HG02884 (cell line): ENCODE measurements at regions not wholly inside any gene's neighbourhood (a gene's known extent, or its start where the extent isn't known, plus 50 kb on each side); places are given as distances from the start of the nearest gene placed in this dataset.
"Not testable (repeated sequence)": the region's sequence is repeated elsewhere in the genome, so short reads cannot be mapped to it uniquely, and the experiment has no call there.

Experiments
- ATAC-seq: cut with Tn5 transposase; IDR thresholded peaks from one replicate; pipeline ENCODE4 v1.9.1; 2021; ENCODE audit warnings: mild to moderate bottlenecking, moderate library complexity; ENCODE audit not compliant: unreplicated experiment

DNA sequence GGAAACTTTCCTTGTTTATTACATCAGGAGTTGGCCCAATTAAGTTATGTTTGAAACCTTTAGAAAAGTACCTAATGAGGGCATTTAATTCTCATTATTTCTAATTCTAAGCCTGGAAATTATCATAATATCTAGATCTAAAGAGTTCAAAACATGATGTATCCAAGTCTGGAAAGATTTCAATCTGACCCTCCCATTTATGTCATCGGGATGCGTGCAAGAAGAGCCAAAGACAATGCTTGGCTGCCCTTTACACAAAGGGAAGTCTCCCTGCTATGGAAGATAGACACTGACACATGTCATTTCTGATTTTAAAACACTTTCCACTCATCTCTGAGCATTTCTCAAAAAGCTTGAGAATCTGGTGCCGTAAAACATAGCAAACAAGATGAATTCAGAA lies 222.4 kb downstream of the ANTXR2 start:
- ATAC-seq, result no peak

DNA sequence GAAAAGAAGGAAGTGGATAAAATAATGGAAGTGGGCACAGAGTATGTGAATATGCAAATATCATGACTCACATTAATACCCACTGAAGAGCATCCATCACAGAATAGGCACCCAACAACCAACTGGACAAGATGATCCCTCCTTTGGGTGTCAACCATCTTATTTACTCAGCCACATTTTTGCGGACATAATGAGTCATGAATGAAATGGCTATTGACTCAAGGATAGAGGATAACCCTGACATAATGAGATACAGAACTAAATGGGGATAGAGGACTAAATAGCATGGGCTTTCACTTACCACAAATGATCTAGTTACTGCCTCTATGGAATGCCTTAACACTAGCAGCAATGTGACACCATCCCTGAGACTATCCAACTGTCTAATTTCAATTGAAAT lies 224.7 kb downstream of the ANTXR2 start:
- no peak for ATAC-seq

DNA sequence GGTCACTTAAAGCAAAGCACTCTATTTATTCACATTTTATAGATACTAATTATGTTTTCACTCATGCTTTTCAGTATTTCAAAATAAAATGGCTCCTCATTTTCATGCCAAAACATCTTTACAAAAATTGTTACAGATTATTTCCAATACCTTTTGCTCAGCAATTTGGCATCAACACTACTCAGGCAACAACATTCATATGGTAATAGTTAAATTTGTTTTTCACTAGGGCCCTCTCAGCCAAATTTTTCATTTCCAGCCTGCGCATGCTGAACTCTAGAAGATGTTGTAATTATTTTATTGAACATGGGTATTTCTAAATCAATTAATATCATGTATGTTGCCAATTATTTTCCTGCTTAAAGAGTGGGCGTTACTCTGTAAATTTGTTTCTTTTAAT lies 225.6 kb downstream of the ANTXR2 start:
- no peak for ATAC-seq

DNA sequence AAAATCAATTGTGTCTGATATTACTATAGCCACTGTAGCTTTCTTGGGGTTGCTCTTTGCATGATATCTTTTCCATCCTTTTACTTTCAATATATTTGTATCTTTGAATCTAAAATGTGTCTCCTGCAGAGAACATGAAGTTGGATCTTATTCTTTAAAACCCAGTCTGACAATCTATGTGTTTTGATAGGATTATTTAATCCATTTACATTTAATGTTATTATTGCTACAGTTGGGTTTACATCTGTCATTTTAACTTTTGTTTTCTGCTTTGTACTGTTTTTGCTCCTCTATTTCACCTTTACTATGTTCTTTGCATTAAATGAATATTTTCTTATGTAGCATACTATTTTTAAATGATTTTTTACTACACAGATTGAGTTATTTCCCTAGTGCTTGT lies 230.9 kb downstream of the ANTXR2 start:
- no peak for ATAC-seq

DNA sequence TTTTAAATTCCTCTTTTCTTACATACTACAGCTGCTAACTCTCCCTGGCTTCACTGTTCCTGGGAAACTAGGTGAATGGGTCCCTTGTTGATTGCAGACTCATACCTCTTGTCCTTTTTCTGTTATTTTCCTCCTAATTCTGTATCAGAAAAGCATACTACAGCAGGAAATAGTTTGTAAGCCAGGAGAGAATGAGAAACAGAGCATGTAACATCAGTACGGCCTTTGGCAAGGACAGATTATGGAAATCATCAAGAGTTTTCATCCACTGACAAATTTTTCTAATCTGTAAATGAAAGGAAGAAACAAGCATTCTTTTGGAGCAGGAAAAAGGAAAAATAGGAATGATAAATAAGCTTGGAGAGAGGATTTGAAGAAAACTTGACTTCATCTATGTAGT lies 239.2 kb downstream of the ANTXR2 start:
- ATAC-seq, result no peak

DNA sequence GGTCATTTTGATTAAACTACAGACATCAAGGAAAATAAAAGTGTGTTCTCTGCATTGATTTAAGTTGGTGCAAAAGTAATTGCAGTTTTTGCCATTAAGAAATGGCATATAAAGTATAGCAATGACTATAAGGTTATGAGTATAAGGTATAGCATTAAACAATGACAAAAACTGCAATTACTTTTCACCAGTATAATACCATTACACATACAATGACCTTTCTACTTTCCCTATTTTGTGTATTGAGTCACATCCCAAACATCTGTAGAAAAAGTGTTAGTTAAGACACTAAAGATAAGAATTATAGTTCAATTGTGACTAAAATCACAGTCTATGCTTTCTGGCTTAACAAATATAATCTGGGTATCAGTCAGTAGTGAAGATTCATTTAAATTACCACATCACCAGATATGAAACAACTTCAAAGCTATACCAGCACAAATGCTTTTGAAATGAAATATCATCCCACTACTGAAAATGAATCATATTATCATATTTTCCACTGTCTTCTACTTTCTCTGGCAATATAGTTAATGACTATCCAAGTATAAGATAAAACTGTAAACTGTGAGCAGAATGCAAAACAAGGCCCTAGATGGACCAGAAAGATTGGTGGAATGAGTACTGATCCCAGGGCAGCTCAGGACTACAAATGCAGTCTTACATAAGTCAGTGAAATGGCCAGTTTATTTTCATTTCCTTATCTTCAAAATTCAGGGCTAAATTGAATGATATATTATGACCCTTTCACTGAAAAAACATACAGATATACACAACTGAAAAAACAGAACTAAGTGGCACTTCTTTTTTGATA lies 241.1 kb downstream of the ANTXR2 start:
- no peak for ATAC-seq

DNA sequence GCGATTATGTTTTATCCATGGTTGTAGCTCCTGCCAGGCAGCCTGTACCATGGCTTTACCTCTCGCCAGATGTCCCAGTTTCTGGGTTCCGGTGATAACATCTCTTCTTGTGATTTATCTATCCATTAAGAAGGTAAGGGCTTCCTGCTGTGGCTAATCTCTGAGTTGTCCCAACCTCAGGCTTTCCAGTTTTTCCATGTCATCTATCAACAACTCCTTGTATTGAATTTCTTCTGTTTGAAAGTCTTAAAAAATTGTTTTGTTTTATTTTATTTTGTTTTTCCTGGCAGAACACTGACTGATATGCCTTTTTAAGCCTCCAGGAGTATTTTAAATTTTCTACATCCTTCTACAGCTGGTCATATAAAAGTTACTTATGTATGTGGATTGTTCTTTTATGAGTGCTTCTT lies 241.9 kb downstream of the ANTXR2 start:
- no peak for ATAC-seq

DNA sequence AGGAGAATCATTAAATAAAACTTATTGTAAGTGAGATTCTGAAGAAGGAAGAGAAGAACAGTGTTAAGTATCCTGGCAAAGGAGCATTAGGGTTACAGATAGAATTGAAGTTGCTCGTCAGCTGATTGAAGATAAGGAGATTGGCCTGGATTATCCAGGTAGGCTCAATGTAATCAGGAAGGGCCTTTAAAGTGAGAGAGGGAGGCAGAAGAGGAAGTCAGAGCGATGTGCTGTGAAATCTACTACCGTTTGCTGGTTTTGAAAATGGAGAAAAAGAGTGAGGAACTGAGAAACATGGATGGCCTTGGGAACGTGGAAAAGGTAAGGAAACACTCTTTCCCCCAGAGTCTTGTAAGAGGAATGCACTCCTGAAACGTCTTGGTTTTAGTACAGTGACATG lies 245.7 kb downstream of the ANTXR2 start:
- no peak for ATAC-seq

DNA sequence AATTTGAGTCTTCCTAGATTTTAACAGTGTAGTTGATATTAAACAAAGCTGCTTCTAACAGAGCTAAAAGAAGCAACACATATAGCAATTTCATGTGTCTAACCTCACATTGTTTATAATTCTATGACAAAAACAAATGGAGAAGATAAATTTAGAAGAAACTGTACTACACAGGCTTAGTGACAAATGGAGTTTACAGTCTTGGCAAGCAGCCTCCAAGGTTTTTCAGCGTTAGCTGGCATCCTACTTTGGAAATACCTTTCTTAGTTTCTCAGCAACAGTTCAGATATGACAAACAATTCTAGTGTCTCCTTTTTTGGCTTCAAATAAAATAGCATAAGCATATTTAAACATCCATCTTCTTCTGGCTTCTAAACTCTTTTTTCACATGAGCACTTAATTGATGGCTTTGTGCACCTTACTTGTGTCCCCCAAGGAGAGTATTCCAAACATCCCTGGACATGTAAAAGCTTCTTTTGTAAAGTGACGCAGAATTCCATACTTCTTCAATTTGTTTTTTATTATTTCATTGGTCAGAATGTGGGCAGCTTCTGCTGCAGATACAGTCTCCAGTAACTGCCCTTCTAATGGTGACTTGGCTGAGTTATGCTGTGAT lies 249.8 kb downstream of the ANTXR2 start:
- ATAC-seq, result no peak

DNA sequence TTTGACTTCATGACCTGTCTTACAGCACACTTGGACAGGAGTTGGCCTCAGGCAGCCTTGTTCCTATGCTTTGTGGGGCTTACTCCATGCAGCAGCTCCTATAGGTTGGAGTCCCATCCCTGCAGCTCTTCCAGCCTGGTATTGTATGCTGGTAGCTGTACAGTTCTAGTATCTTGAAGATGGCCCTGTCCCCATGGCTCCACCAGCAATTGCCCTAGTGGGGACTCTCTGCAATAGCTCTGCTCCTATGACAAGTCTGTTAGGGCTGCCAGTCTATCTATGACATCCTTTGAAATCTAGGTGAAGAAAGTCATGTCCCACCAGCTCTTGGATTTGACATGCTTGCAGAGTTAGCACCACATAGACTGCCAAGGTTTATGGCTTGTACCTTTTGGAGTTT lies 252.6 kb downstream of the ANTXR2 start:
- ATAC-seq, result no peak

DNA sequence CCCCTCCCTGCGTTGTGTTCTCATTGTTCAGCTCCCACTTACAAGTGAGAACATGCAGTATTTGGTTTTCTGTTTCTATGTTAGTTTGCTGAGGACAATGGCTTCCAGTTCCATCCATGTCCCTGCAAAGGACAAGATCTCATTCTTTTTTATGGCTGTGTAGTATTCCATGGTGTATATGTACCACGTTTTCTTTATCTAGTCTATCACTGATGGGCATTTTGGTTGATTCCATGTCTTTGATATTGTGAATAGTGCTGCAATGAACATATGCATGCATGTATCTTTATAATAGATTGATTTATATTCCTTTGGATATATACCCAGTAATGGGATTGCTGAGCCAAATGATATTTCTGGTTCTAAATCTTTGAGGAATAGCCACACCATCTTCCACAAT lies 265.1 kb downstream of the ANTXR2 start:
- not testable (repeated sequence) for ATAC-seq

DNA sequence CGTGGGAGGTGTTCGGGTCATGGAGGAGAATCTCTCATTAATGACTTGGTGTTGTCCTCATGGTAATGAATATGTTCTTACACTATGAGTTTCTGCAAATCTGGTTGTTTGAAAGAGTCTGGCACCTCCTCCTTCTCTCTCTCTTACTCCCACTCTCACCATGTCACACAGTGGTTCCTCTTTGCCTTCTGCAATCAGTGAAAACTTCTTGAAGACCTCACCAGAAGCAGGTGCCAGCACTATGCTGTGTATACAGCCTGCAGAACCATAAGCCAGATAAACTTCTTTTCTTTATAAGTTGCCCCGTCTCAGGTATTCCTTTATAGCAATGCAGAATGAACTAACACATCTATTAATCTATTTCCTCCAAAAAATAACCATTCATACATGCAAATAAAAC lies 275.0 kb downstream of the ANTXR2 start:
- no peak for ATAC-seq

DNA sequence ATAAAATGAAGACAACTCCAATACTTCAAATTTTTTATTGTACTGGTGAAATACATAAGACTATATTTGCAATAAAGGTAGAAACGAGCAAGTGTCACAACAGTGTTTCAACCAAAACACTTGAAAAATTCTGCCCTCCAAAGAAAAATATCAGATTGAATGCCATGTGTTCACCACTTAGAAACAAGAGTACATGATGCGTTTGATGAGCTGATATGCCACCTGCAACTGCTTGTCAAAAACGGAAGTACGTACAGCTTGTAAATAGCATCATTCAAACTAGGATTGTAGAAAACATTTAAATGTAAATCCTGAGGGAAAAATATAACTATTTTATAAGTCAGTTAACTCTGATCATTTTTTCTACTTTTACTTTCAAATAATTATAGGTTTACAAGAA lies 276.1 kb downstream of the ANTXR2 start:
- no peak for ATAC-seq

DNA sequence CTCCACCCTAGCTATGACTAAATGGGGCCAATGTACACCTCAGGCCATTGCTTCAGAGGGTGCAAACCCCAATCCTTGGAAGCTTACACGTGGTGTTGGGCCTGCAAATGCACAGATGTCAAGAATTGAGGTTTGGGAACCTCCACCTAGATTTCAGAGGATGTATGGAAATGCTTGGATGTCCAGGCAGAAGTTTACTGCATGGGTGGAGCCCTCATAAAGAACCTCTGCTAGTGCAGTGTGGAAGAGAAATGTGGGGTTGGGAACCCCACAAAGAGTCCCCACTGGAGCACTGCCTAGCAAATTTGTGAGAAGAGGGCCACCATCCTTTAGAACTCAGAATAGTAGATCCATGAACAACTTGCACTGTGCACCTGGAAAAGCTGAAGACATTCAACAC lies 284.1 kb downstream of the ANTXR2 start:
- no peak for ATAC-seq

DNA sequence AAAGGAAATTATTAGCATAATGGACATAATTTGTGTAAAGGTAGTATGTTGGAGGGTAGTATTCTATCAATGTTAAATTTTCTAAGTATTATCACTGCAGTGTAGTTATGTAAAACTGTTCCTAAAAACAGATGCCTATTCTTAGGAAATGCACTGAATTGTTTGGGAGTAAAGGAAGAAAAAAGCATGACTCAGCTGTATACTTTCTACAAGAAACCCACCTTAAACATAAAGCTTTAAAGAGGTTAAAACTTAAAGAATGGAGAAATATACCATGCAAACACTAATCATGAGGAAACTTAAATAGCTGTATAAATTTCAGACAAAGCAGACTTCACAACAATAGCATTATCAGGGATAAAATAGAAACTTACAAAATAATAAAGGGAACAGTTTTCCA lies 292.9 kb downstream of the ANTXR2 start:
- no peak for ATAC-seq

DNA sequence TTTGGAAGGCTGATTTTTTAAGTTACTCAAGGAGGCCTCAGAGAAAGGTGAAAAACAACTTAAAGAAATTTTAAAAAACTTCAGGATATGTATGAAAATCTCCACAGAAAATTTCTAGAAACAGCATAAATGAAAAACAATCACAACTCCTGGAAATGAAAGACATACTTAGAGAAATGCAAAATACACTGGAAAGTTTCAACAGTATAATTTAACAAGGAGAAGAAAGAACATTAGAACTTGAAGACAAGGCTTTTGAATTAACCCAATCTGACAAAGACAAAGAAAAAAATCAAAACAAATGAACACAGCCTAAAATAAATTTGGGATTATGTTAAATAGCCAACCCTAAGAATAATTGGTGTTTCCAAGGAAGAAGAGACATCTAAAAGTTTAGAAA lies 300.5 kb downstream of the ANTXR2 start:
- no peak for ATAC-seq

DNA sequence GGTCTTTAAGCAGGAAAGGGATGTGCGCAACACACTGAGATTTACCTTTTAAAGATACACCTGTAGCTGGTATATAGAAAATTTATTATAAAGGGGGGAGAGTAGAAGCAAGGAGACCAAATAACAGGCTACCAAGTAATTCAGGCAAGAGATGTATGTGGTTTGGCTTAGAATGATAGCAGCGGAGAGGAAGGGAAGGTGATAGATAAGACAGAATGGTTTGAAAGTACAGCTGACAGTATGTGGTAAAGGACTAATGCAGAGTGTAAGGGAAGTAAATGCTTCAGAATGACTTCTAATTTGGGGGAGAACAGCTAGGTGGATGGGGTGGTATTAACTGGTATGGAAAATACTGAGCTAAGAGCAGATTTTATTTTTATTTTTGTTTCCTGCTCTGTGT lies 308.9 kb downstream of the ANTXR2 start:
- no peak for ATAC-seq

DNA sequence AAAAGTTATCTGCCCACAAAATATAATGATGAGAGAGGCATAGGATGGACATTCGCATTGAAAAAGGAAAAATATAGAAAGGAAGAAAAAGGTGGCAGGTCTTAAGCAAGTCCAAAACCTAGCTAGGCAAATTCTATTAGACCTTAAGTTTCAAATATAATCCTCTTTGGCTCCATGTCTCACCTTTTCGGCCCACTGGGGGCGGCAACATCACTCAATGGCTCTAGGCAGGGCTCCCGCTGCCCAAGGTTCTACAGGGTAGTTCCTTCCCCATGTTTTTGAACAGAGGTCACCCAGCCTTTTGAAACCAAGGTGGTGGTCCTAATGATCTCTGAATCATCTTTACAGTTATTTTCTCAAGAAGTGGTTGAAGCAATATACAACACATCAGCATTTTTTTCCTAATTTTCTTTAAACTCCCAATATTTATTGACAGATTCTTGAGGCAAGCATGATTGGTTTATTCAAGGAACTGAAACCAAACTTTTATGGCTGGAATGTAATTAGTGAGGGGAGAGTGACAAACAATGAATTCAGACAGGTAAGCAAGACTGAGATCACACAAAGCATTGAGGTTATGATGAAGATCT lies 309.4 kb downstream of the ANTXR2 start:
- ATAC-seq, result no peak

DNA sequence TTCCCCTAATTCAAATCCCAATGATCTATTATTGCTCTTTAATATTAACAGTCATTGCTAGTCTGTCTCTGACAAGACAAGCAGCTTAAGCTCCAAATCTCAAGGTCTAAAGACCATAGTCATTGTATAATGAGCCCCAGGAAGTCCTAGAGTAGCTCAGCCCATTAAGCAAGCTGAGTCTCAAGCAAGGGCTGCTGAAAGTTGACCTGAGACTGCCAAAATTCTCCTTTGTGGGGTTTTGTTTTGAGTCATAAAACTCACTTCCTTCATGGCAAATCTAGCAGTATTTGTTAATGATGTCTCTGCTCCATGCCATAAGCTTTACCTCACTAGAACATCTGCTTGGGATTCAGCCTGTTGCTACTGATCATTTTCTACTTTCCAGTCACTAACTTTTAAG lies 313.2 kb downstream of the ANTXR2 start:
- no peak for ATAC-seq

DNA sequence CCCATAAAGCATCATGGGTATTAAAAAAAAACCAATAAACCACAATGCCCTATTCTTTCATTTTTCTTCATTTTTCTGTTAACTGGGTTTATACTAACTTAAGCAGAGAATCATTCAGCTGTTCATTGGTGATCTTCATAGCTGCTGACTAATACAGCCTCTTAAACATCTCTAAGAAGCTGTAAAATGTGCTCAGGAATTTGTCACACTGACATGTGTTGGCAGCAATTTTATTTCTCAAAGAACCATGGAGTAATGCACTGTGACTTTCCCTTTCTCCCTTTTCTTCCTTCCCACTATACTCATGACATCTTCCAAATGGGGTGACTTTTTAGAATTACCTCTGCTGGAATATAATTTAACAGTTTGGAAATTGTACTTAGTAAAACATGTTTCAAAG lies 315.4 kb downstream of the ANTXR2 start:
- no peak for ATAC-seq

DNA sequence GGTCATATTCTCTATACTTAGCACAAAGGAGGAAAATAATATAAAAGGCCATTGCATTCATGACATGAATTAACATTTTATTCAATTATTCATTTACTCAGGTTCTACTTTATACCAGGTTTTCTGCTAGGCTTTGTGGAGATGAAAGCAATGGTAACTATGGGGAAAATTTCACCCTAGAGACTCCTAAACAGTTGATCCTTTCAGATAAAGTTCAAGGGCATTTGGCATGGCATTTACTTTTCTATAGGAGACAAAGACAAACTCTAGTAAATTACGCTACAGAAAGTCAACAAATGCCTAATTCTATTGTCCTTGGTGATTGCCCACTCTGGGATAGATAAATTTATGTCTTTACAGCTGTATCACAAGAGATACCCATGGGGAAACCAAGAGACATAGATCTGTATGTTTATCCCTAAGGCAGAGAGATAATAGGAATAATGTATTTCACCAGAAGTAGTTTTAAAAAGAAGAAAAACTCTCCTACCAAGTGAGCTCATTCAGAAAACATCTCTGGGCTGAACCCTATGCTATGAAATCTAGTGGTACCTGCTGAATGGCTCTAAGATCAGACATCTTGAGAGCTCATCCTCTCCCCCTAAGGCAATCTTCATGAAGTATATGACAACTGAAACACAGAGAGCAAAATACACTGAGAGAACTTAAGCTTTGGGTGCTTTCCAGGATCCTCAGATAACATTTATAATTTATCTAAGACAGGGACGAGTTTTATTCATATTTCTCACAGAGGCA lies 316.7 kb downstream of the ANTXR2 start:
- no peak for ATAC-seq

DNA sequence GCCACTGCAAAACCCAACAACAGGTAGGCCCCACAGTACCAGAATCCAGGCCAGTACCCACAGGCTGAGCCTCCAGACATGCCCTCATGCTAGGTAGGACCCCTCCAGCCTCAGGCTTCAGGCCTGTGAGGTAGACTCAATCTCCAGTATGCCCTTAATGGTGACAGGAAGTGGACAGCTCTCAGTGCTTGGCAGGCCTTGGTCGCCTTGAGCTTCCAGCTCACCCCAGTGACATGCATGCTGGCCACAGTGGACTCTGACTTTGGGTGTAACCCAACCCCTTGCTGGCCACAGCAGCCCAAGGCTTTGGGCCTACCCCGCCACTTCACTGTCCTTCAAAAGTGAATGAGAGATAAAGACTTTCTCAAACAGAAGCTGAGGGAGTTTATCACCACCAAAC lies 324.2 kb downstream of the ANTXR2 start:
- no peak for ATAC-seq
